CD4-positive, alpha-beta memory T cell (primary cell): ENCODE measurements at regions not wholly inside any gene's neighbourhood (a gene's known extent, or its start where the extent isn't known, plus 50 kb on each side); places are given as distances from the start of the nearest gene placed in this dataset.

ENCODE experiments used
- CTCF ChIA-PET: fragments of 350-600 bp; sonication (Branson Sonifier 250); formaldehyde crosslinking; loops from one replicate; lab custom pipeline; 2021; ENCODE audit warnings: inconsistent platforms; ENCODE audit not compliant: partially characterized antibody; lab: Charles Lee
- POLR2A ChIA-PET: fragments of 350-600 bp; sonication (Branson Sonifier 250); formaldehyde crosslinking; loops from one replicate; lab custom pipeline; 2021; ENCODE audit not compliant: partially characterized antibody; lab: Charles Lee
- DNase-seq, 5 donors: peaks; one replicate each; pipeline versions ENCODE4 v3.0.0 to v3.0.0-alpha.2; 2020 to 2022; ENCODE audit warnings: mixed read lengths in 1 of 5
- H3K27ac ChIP-seq: one replicate; pipeline ENCODE4 v1.7.0; 2013; ENCODE audit warnings: low read depth, low read length
- H3K27me3 ChIP-seq: 2 replicates; pipeline ENCODE4 v1.7.0; 2013; ENCODE audit warnings: mild to moderate bottlenecking, low read length, moderate library complexity; ENCODE audit not compliant: insufficient read depth
- H3K36me3 ChIP-seq: 2 replicates; pipeline ENCODE4 v1.7.0; 2013; ENCODE audit warnings: mild to moderate bottlenecking, low read length, moderate library complexity; ENCODE audit not compliant: insufficient read depth
- H3K4me1 ChIP-seq: 2 replicates; pipeline ENCODE4 v1.7.0; 2013; ENCODE audit warnings: mild to moderate bottlenecking, low read length, moderate library complexity; ENCODE audit not compliant: insufficient read depth
- H3K4me3 ChIP-seq, 2 donors: one replicate each; pipeline ENCODE4 v1.7.0; 2013; ENCODE audit warnings: low read length in 2 of 2, mild to moderate bottlenecking in 1 of 2
- H3K9me3 ChIP-seq, 2 donors: one replicate each; pipeline ENCODE4 v1.7.0; 2013; ENCODE audit warnings: low read length in 2 of 2, control low read depth in 1 of 2; ENCODE audit not compliant: control insufficient read depth in 1 of 2
- H3K27ac Mint-ChIP-seq, 7 donors: one replicate each; pipeline ENCODE4 v1.8.0; 2020 to 2021; ENCODE audit warnings: mixed read lengths in 7 of 7, mild to moderate bottlenecking in 6 of 7, inconsistent platforms in 3 of 7, moderate library complexity in 3 of 7
- H3K27me3 Mint-ChIP-seq, 2 donors: one replicate each; pipeline ENCODE4 v1.8.0; 2020 to 2021; ENCODE audit warnings: mixed read lengths in 2 of 2
- H3K36me3 Mint-ChIP-seq, 2 donors: one replicate each; pipeline ENCODE4 v1.8.0; 2020 to 2021; ENCODE audit warnings: mixed read lengths in 2 of 2, inconsistent platforms in 1 of 2, mild to moderate bottlenecking in 1 of 2
- H3K4me1 Mint-ChIP-seq, 4 donors: one replicate each; pipeline ENCODE4 v1.8.0; 2020 to 2021; ENCODE audit warnings: mixed read lengths in 4 of 4, mild to moderate bottlenecking in 1 of 4
- H3K4me3 Mint-ChIP-seq, 8 donors: one replicate each; pipeline ENCODE4 v1.8.0; 2020 to 2021; ENCODE audit warnings: mixed read lengths in 8 of 8, mild to moderate bottlenecking in 7 of 8, moderate library complexity in 6 of 8, inconsistent platforms in 3 of 8
- H3K9me3 Mint-ChIP-seq, 8 donors: one replicate each; pipeline ENCODE4 v1.8.0; 2020 to 2021; ENCODE audit warnings: mixed read lengths in 8 of 8, mild to moderate bottlenecking in 5 of 8, inconsistent platforms in 3 of 8, moderate library complexity in 1 of 8
- intact Hi-C: fragments of 100-400 bp; cut with micrococcal nuclease; formaldehyde crosslinking; loops from one replicate; pipeline ENCODE4 v1.15.1; 2023

DNA sequence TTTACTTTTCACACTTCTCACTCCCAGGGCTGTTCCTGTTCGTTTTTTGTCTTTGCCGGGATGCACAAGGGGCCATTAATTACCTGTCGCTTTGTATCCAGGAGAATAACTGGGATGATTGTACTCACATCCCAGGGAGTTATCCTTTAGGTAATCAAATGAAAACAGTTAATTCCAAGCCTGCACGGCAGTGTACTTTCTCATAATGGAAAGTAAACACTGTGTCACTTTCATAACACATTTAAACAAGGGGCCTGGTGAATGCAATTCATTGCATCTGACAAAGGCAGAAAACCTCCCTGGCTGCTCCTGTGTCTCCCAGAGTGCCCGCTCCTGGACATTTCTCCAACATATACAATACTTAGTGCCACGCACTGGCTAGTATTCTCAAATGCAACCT lies 138.7 kb upstream of the CELF2 start:
- H3K4me1 Mint-ChIP-seq, result peaks cover 0 to 2% (median under 1%) of the 10 kb centered on the region in 4 donors

DNA sequence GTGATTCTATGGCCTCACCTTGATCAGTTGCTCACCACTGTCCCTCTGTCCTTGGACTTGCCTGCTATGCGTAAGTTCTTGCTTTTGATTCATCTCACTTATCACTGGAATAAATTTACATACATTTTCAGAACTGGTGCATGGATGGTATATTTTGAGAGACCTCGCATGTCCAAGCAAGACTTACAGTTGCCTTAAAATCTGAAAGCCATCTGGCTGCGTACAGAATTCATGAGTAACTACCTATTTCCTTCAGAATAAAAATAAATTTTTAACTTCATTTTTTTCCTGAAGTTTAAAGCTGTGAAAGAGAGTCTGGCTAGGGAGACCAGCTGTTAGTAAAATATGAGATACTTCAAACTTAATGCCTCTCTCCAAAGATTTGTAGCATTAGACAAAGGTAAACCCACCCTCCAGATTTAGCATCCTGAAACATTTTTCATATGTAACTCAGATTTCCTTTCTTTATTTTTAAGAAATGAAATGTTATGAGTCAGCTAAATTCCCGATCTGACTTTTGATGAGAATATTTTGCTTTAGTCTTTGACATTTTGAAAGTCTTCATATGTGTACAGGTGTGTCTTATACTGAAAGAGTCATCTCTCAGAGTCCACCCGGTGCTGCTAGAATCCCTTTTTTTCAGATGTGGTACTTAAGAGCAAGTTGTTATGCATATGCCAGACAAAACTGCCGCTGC lies 136.4 kb upstream of the CELF2 start:
- intact Hi-C loops, result no loop called here
- no peaks in the 10 kb centered on the region for H3K27me3 ChIP-seq
- no peak overlapping the region for H3K27ac ChIP-seq
- Mint-ChIP-seq H3K27ac (no peak overlapping the region), H3K4me1 (peaks cover 0 to 2% (median under 1%) of the 10 kb centered on the region in 4 donors), H3K9me3 (peaks cover 2 to 28% (median 13%) of the 10 kb centered on the region in 8 donors), H3K4me3 (no peak overlapping the region), H3K27me3 (peaks cover 6 to 12% of the 10 kb centered on the region in 2 donors), H3K36me3 (no peaks in the 10 kb centered on the region)
- DNase-seq, result no peak
- no peaks in the 10 kb centered on the region for H3K9me3 ChIP-seq
- H3K4me1 ChIP-seq, result no peaks in the 10 kb centered on the region
- POLR2A ChIA-PET, result no interaction called here
- no peaks in the 10 kb centered on the region for H3K36me3 ChIP-seq
- H3K4me3 ChIP-seq, result no peak overlapping the region
- CTCF ChIA-PET, result no interaction called here

More for the DNA sequence above, 138.7 kb upstream of the CELF2 start:
- Mint-ChIP-seq H3K27me3 (peaks cover 6 to 11% of the 10 kb centered on the region in 2 donors), H3K9me3 (peaks cover 0 to 7% (median 4%) of the 10 kb centered on the region in 8 donors), H3K36me3 (no peaks in the 10 kb centered on the region), H3K4me3 (no peak overlapping the region), H3K27ac (no peak overlapping the region)
- POLR2A ChIA-PET, result no interaction called here
- CTCF ChIA-PET, result no interaction called here
- H3K4me1 ChIP-seq, result no peaks in the 10 kb centered on the region
- H3K4me3 ChIP-seq, result no peak overlapping the region
- no peak overlapping the region for H3K27ac ChIP-seq
- intact Hi-C loops, result no loop called here
- no peaks in the 10 kb centered on the region for H3K36me3 ChIP-seq
- no peak for DNase-seq
- H3K9me3 ChIP-seq, result no peaks in the 10 kb centered on the region
- no peaks in the 10 kb centered on the region for H3K27me3 ChIP-seq

DNA sequence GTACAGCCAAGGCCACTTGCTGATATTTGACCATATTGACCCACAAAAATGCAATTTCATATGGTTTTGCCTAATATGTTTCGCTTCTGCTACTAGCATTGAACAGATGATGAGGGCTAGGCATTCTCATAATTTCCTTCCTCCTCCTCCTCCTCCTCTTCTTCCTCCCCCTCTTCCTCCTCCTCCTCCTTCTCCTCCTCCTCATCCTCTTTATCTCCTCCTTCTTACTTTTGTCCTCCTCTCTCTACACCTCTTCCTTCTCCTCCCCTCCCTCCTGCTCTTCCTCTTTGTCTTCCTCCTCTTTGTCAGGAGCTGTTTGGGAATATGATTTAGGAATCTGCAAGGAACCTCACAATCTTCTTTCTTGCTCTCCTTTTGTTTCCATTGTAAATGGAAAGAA lies 133.9 kb upstream of the CELF2 start:
- POLR2A ChIA-PET, result no interaction called here
- Histone ChIP-seq H3K4me1 (no peaks in the 10 kb centered on the region), H3K4me3 (no peak overlapping the region), H3K9me3 (no peaks in the 10 kb centered on the region), H3K27me3 (no peaks in the 10 kb centered on the region), H3K27ac (no peak overlapping the region), H3K36me3 (no peaks in the 10 kb centered on the region)
- H3K27me3 Mint-ChIP-seq, result peaks cover 9 to 13% of the 10 kb centered on the region in 2 donors
- DNase-seq, result no peak
- H3K9me3 Mint-ChIP-seq, result peaks cover 2 to 28% (median 13%) of the 10 kb centered on the region in 8 donors
- H3K4me1 Mint-ChIP-seq, result peaks cover 0 to 2% (median under 1%) of the 10 kb centered on the region in 4 donors
- intact Hi-C loops, result no loop called here
- CTCF ChIA-PET, result no interaction called here
- no peak overlapping the region for H3K27ac Mint-ChIP-seq
- H3K4me3 Mint-ChIP-seq, result no peak overlapping the region
- H3K36me3 Mint-ChIP-seq, result no peaks in the 10 kb centered on the region

DNA sequence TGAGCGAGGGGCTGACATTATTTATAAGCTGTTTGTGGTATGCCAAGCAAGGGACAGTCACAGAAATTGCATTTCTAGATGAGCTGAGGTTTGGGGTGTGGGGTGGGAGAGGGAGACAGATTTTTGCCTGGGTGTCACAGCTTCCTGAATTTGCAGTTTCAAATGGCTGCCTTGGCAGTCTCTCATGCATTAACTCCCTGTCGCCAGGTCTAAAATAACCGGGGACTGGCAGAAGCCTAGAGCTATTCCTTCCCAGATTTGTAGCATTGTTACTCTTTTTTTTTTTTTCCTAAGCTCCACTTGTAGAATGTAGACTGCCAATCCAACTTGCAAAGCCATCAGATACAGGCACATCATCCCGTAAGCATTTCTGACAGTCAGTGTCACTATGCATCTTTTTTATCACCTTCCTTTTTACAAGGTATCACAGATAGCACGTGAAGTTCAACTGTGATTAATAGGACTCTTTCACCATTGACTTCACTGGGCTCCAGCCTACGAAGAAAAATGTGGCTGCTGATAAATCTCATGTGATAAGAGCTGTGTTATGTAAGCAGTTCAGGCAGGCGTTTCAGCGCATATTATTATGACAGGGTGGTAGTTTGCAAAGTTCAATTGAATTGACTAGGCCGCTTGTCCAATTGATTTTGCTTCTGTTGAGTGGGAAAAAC lies 130.7 kb upstream of the CELF2 start:
- Histone ChIP-seq H3K4me1 (no peaks in the 10 kb centered on the region), H3K36me3 (no peaks in the 10 kb centered on the region), H3K4me3 (no peak overlapping the region), H3K9me3 (no peaks in the 10 kb centered on the region), H3K27ac (no peak overlapping the region), H3K27me3 (no peaks in the 10 kb centered on the region)
- peaks cover 0 to 2% (median under 1%) of the 10 kb centered on the region in 4 donors for H3K4me1 Mint-ChIP-seq
- H3K36me3 Mint-ChIP-seq, result no peaks in the 10 kb centered on the region
- peaks cover 10 to 20% of the 10 kb centered on the region in 2 donors for H3K27me3 Mint-ChIP-seq
- ChIA-PET POLR2A (no interaction called here), CTCF (no interaction called here)
- DNase-seq, result no peak
- intact Hi-C loops, result no loop called here
- H3K9me3 Mint-ChIP-seq, result peaks cover 2 to 28% (median 13%) of the 10 kb centered on the region in 8 donors
- H3K27ac Mint-ChIP-seq, result no peak overlapping the region
- no peak overlapping the region for H3K4me3 Mint-ChIP-seq

DNA sequence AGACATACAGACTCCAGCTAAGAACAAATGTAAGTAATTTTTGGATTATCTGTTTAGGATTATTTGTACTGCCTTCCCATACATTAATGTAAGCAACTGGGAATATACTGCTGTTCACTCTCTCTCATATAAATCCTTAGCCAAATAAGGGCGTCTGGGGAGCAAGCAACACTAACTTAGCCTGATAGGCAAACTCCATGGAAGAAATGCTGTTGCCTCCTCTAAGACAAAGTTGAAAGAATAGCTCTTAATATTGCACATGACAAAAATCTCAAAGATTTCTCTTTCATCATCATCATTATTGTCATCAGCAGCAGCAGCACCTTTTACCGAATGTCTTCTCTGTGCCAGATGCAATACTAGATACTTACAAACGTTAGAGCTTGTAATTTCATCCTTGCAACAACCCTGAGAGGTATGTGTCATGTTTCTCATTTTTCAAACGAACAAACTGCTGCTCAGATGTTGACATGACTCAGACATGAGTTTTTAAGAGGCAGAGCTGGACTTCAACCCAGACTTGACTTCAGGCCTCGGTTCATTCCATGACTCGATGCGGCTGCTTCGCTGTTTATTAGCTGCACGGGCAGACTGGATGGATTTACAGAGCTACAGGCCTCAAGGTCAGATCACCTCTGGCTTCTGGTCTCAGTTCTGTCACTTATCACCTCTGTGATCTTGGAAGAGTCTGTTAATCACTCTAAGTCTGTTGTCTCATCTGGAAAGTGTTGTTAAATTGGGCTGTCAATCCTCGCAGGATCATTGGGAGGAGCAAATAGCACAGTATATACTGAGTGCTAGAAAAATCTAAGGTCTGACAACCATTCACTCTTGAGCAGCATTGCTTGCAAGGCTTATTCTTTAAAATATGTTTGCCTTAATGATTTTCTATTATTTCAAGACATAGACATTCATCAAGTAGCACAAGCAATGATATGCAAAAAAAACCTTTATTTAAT lies 126.3 kb upstream of the CELF2 start:
- Mint-ChIP-seq H3K27ac (no peak overlapping the region), H3K27me3 (peaks cover 7 to 18% of the 10 kb centered on the region in 2 donors), H3K4me1 (no peaks in the 10 kb centered on the region), H3K36me3 (no peaks in the 10 kb centered on the region), H3K9me3 (peaks cover 0 to 8% (median 0%) of the 10 kb centered on the region in 8 donors), H3K4me3 (no peak overlapping the region)
- Histone ChIP-seq H3K4me1 (no peaks in the 10 kb centered on the region), H3K27me3 (no peaks in the 10 kb centered on the region), H3K4me3 (no peak overlapping the region), H3K9me3 (no peaks in the 10 kb centered on the region), H3K36me3 (no peaks in the 10 kb centered on the region), H3K27ac (no peak overlapping the region)
- ChIA-PET POLR2A (no interaction called here), CTCF (no interaction called here)
- DNase-seq, result no peak
- intact Hi-C loops, result no loop called here

DNA sequence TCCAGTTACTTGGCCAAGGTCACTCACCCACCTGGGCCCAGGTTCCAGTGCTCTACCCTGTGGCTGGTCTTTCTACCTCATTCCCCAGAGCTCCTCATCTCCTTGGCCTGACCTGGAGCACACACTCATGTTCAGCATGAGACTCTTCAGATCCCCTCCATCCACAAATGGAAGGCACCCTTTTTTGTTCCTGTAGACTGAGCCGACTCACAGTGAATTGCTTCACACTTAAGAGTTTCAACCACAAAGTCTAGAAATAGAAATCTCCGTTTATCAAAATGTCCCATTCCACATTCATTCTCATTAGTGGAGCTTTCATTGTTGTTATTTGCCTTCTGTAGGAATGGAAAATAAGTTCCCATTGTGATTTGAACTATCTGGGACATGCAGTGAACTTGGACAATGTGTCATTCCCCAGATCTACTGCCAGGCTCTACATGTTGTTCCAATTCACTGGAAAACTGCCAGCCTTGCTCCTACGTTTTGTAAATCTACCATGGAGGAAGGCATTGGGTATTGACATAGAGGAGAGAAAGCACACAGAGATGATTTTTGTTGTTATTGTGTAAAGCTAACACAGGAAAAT lies 125.3 kb upstream of the CELF2 start:
- H3K27ac ChIP-seq, result no peak overlapping the region
- no peak overlapping the region for H3K4me3 ChIP-seq
- H3K9me3 ChIP-seq, result no peaks in the 10 kb centered on the region
- POLR2A ChIA-PET, result no interaction called here
- no peaks in the 10 kb centered on the region for H3K36me3 ChIP-seq
- H3K27me3 ChIP-seq, result no peaks in the 10 kb centered on the region
- CTCF ChIA-PET, result no interaction called here
- Mint-ChIP-seq H3K27ac (no peak overlapping the region), H3K4me1 (no peaks in the 10 kb centered on the region), H3K9me3 (peaks cover 0 to 8% (median 0%) of the 10 kb centered on the region in 8 donors), H3K27me3 (peaks cover 7 to 18% of the 10 kb centered on the region in 2 donors), H3K36me3 (no peaks in the 10 kb centered on the region), H3K4me3 (no peak overlapping the region)
- intact Hi-C loops, result no loop called here
- no peak for DNase-seq
- H3K4me1 ChIP-seq, result no peaks in the 10 kb centered on the region
